Lung (tissue), 11 donors: ENCODE measurements at regions not wholly inside any gene's neighbourhood (a gene's known extent, or its start where the extent isn't known, plus 50 kb on each side); places are given as distances from the start of the nearest gene placed in this dataset.

Source experiments
- ATAC-seq: fragments of 200-7000 bp; cut with Tn5 transposase; one replicate; pipeline ENCODE4 v1.9.1; 2020; ENCODE audit warnings: moderate number of reproducible peaks; ENCODE audit not compliant: insufficient read depth, low FRiP score
- DNase-seq, 3 donors: peaks; one replicate each; pipeline ENCODE4 v3.0.0-alpha.2; 2013 to 2017
- H3K27ac ChIP-seq, 2 donors: one replicate each; pipeline ENCODE4 v1.5.1; 2013; ENCODE audit warnings: mild to moderate bottlenecking in 2 of 2, moderate library complexity in 2 of 2, control low read depth in 1 of 2, inconsistent platforms in 1 of 2, low read depth in 1 of 2, low read length in 1 of 2
- H3K27me3 ChIP-seq, 3 donors: one replicate each; pipeline ENCODE4 v1.5.1; 2013; ENCODE audit warnings: low read length in 2 of 3; ENCODE audit not compliant: control insufficient read depth in 3 of 3, insufficient read depth in 3 of 3
- H3K36me3 ChIP-seq, 4 donors: one replicate each; pipeline ENCODE4 v1.5.1; 2013; ENCODE audit warnings: low read length in 4 of 4, mild to moderate bottlenecking in 1 of 4, moderate library complexity in 1 of 4; ENCODE audit not compliant: control insufficient read depth in 4 of 4, insufficient read depth in 4 of 4
- H3K4me1 ChIP-seq, 5 donors: one replicate each; pipeline ENCODE4 v1.5.1; 2013; ENCODE audit warnings: low read length in 5 of 5, mild to moderate bottlenecking in 2 of 5, moderate library complexity in 1 of 5; ENCODE audit not compliant: control insufficient read depth in 5 of 5, insufficient read depth in 5 of 5
- H3K4me3 ChIP-seq: one replicate; pipeline ENCODE4 v1.5.1; 2013; ENCODE audit warnings: mild to moderate bottlenecking, control low read depth, moderate library complexity
- H3K9ac ChIP-seq, 2 donors: one replicate each; pipeline ENCODE4 v1.5.1; 2013; ENCODE audit warnings: low read length in 2 of 2, control low read depth in 1 of 2; ENCODE audit not compliant: insufficient read depth in 1 of 2
- H3K9me3 ChIP-seq, 4 donors: one replicate each; pipeline ENCODE4 v1.5.1; 2013; ENCODE audit warnings: low read length in 3 of 4, mild to moderate bottlenecking in 1 of 4, moderate library complexity in 1 of 4; ENCODE audit not compliant: control insufficient read depth in 4 of 4, insufficient read depth in 3 of 4
- CTCF ChIP-seq: IDR thresholded peaks from 2 replicates; pipeline ENCODE4 v1.5.1; 2012; ENCODE audit warnings: mild to moderate bottlenecking; ENCODE audit errors: control extremely low read depth, extremely low read depth
- WGBS, 2 donors: extraction: QIAGEN DNeasy Blood & Tissue Kit; methylation state at CpG; one replicate each; pipeline ENCODE4 v1.1.7; 2013; 5-methylcytosine and 5-hydroxymethylcytosine counted together
- donor health status: control.
- donor health status: control.
- donor health status: Bipolar disorder and iron deficiency.
- donor health status: healthy.
- donor health status: DM: yes; HTN: yes; CAD: no.

DNA sequence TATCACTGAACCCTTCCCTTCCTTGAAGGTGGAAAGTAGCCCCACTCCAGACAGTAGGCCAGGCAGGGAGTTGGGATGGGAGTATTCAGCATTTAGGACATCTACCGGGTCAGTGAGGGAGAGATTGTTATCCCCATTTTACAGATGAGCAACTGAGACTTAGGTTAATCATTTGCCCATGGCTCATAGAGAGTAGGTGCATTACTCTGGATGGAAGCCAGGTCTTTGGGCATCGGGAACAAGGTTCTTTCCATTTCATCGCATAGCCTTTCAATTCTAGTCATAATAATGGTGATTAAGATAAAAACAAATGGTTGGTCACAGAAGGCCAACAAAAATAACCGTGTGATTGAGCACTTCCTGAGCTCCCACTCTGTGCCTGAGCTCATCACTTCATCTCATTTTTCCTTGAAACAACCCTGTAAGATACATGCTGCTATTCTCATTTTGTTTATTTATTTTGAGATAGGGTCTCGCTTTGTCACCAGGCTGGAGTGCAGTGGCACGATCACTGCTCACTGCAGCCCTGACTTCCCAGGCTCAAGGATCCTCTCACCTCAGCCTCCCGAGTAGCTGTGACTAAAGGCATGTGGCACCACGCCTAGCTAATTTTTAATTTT lies 64.8 kb downstream of the NAV1 start:
- Histone ChIP-seq H3K9me3 (no peaks in the 10 kb centered on the region), H3K27ac (no peak overlapping the region), H3K4me3 (no peak overlapping the region), H3K4me1 (peaks cover 0 to 19% (median 7%) of the 10 kb centered on the region in 5 donors), H3K9ac (no peak overlapping the region), H3K36me3 (no peaks in the 10 kb centered on the region), H3K27me3 (peaks cover 0 to 2% (median 0%) of the 10 kb centered on the region in 3 donors)
- 74 to 85% methylated on average over 8 of the region's 8 CpGs for WGBS, 2 donors
- TF ChIP-seq CTCF: no peak
- ATAC-seq (no peak), DNase-seq (no peak)

DNA sequence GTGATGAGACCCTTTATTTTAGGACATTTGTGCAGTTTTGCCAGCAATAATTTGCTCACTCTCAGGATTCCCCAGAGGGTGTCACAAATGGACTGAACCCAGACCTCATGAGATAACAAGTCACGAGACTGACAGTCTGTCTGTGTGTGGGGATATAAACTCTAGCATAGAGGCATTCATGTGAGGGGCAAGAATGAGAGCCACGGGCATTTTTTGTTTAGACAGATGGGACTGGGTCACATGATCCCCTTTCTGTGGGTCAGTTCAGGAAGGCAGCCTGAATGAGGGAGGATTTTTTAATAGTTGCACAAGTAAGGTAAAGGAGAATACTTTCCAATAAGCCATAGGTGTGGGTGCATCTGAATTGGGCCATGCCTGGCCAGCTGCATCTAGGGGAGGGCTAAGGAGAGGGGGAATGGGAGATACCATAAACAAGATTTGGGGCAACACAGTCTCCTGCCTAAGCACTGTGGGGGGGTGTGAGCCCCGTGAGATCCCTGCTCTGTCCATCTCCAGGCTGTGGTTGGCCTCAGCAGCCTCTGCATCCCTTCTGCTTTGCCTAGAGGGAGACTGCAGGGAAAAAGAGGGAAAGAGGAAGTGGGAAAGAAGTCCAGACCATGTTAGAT lies 66.6 kb downstream of the NAV1 start:
- no peak for TF ChIP-seq CTCF
- DNase-seq (no peak), ATAC-seq (no peak)
- 60 to 78% methylated on average over 3 of the region's 3 CpGs for WGBS, 2 donors
- H3K9me3 ChIP-seq: no peaks in the 10 kb centered on the region
- H3K36me3 ChIP-seq: no peaks in the 10 kb centered on the region
- H3K27me3 ChIP-seq: peaks cover 0 to 2% (median 0%) of the 10 kb centered on the region in 3 donors
- H3K9ac ChIP-seq: no peak overlapping the region
- no peak overlapping the region for H3K27ac ChIP-seq
- peaks cover 0 to 26% (median 7%) of the 10 kb centered on the region in 5 donors for H3K4me1 ChIP-seq
- no peak overlapping the region for H3K4me3 ChIP-seq

- TF ChIP-seq CTCF: no peak
- Histone ChIP-seq H3K27ac (no peak overlapping the region), H3K9ac (no peak overlapping the region), H3K4me1 (peaks cover 0 to 26% (median 7%) of the 10 kb centered on the region in 5 donors), H3K27me3 (peaks cover 0 to 2% (median 0%) of the 10 kb centered on the region in 3 donors), H3K36me3 (no peaks in the 10 kb centered on the region), H3K4me3 (no peak overlapping the region), H3K9me3 (no peaks in the 10 kb centered on the region)
- DNase-seq: no peak
- 84 to 86% methylated on average over 3 of the region's 3 CpGs for WGBS, 2 donors
- ATAC-seq: no peak
Measured at GRCh38 chr1:201606096-201606495, 67.2 kb downstream of the NAV1 start.
